Caco-2 (cell line): ENCODE measurements at regions not wholly inside any gene's neighbourhood (a gene's known extent, or its start where the extent isn't known, plus 50 kb on each side); places are given as distances from the start of the nearest gene placed in this dataset.

Experiments used
- BruUV-seq: library from RNA; stranded (reverse); fragments of 400-500 nt; replicated peaks from 2 replicates; lab custom pipeline; 2021; lab: Mats Ljungman, UMichigan
- CTCF ChIA-PET: fragments of 300-600 bp; sonication (Branson Sonifier 250); formaldehyde crosslinking; loops from one replicate; lab custom pipeline; 2022; ENCODE audit warnings: antibody characterized with exemption; lab: Charles Lee
- POLR2A ChIA-PET: fragments of 300-600 bp; sonication (Branson Sonifier 250); formaldehyde crosslinking; loops from one replicate; lab custom pipeline; 2022; ENCODE audit warnings: antibody characterized with exemption; lab: Charles Lee
- DNase-seq, 2 experiments: peaks; one replicate each; pipeline versions ENCODE4 v3.0.0 to v3.0.0-alpha.2; 2020 to 2022
- H3K27me3 ChIP-seq: replicated peaks from 2 replicates; pipeline ENCODE4 v1.6.0; 2011; ENCODE audit warnings: low read length; ENCODE audit not compliant: control insufficient read depth, insufficient read depth
- H3K36me3 ChIP-seq: 2 replicates; pipeline ENCODE4 v1.5.1; 2011; ENCODE audit warnings: low read length; ENCODE audit not compliant: control insufficient read depth, insufficient read depth
- H3K4me1 ChIP-seq: fragments of 250-450 bp; sonication (Bioruptor Pico); 2 replicates; pipeline ENCODE4 v1.5.1; 2020; ENCODE audit warnings: mild to moderate bottlenecking
- H3K4me3 ChIP-seq: 2 replicates; pipeline ENCODE4 v1.5.1; 2011; ENCODE audit warnings: low read depth, mild to moderate bottlenecking, control low read depth, low read length
- H3K9me3 ChIP-seq: fragments of 250-450 bp; sonication (Bioruptor Pico); 2 replicates; pipeline ENCODE4 v1.5.1; 2020; ENCODE audit warnings: mild to moderate bottlenecking, moderate library complexity
- H3K27ac Mint-ChIP-seq: one replicate; pipeline ENCODE4 v1.8.0; 2022; ENCODE audit warnings: mixed read lengths; ENCODE audit not compliant: unreplicated experiment
- H3K27me3 Mint-ChIP-seq: one replicate; pipeline ENCODE4 v1.8.0; 2022; ENCODE audit warnings: mixed read lengths; ENCODE audit not compliant: insufficient read depth, unreplicated experiment
- H3K36me3 Mint-ChIP-seq: one replicate; pipeline ENCODE4 v1.8.0; 2022; ENCODE audit warnings: mild to moderate bottlenecking, mixed read lengths; ENCODE audit not compliant: insufficient read depth, unreplicated experiment
- H3K4me1 Mint-ChIP-seq: one replicate; pipeline ENCODE4 v1.8.0; 2022; ENCODE audit warnings: low read depth, mixed read lengths; ENCODE audit not compliant: unreplicated experiment
- H3K4me3 Mint-ChIP-seq: one replicate; pipeline ENCODE4 v1.8.0; 2022; ENCODE audit warnings: mild to moderate bottlenecking, moderate library complexity, mixed read lengths; ENCODE audit not compliant: unreplicated experiment
- H3K9me3 Mint-ChIP-seq: one replicate; pipeline ENCODE4 v1.8.0; 2022; ENCODE audit warnings: mixed read lengths; ENCODE audit not compliant: unreplicated experiment
- intact Hi-C: fragments of 100-400 bp; cut with micrococcal nuclease; formaldehyde crosslinking; loops from one replicate; pipeline ENCODE4 v1.10.0; 2022; ENCODE audit not compliant: unreplicated experiment
- TF ChIP-seq, protein P1 (sequence below), 2 experiments: fragments of 200-600 bp in 1 of 2; IDR thresholded peaks; 1 replicate in 1 of 2; 2 replicates in 1 of 2; pipeline versions ENCODE4 v1.5.1 to v1.8.0; 2011 to 2022; ENCODE audit warnings: antibody characterized with exemption in 1 of 2, control low read depth in 1 of 2, inconsistent platforms in 1 of 2, low read depth in 1 of 2, low read length in 1 of 2, mild to moderate bottlenecking in 1 of 2, moderate library complexity in 1 of 2; ENCODE audit not compliant: insufficient read depth in 1 of 2, severe bottlenecking in 1 of 2, unreplicated experiment in 1 of 2

DNA sequence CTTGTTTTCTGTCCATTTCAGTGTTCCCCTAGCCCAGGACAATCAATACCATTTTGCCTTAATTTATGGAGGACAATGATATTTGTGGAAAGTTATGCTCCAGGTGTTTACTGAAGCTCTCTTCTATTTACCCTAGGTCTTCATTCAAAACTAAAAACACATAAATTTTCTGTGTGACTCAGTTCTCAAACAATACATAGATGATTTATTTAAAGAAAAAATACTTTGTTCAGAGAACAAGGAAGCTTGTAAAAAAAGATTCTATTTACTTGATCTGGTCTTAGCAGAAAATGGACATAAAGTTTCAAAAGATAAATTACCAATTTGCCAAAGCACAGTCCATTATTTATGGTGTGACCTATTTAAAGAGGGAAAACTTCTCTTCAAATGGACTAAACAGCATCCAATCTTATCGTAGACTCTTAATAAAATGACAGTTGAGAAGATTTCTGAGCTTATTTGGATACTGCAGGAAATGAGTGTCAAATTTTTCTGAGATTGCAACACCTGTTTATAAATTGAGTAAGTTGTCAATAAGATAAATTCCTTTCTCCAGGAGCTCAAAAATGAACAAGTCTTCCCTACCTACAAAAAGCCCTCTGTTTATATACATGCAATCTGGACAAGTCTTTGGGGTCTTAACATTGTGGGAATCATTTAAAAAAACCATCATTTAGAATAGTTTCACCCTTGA lies 627.2 kb downstream of the PSAT1 start:
- no peaks in the 10 kb centered on the region for H3K9me3 Mint-ChIP-seq
- no peak overlapping the region for H3K27ac Mint-ChIP-seq
- no peaks in the 10 kb centered on the region for H3K36me3 ChIP-seq
- BruUV-seq, result no TSS peak
- no peak for DNase-seq
- H3K4me1 Mint-ChIP-seq, result no peaks in the 10 kb centered on the region
- POLR2A ChIA-PET, result no interaction called here
- H3K27me3 Mint-ChIP-seq, result no peaks in the 10 kb centered on the region
- CTCF ChIA-PET, result no interaction called here
- H3K27me3 ChIP-seq, result no peaks in the 10 kb centered on the region
- H3K36me3 Mint-ChIP-seq, result no peaks in the 10 kb centered on the region
- H3K4me3 ChIP-seq, result no peak overlapping the region
- no peaks in the 10 kb centered on the region for H3K9me3 ChIP-seq
- no peak overlapping the region for H3K4me3 Mint-ChIP-seq
- intact Hi-C loops, result no loop called here
- TF ChIP-seq, protein P1, sequence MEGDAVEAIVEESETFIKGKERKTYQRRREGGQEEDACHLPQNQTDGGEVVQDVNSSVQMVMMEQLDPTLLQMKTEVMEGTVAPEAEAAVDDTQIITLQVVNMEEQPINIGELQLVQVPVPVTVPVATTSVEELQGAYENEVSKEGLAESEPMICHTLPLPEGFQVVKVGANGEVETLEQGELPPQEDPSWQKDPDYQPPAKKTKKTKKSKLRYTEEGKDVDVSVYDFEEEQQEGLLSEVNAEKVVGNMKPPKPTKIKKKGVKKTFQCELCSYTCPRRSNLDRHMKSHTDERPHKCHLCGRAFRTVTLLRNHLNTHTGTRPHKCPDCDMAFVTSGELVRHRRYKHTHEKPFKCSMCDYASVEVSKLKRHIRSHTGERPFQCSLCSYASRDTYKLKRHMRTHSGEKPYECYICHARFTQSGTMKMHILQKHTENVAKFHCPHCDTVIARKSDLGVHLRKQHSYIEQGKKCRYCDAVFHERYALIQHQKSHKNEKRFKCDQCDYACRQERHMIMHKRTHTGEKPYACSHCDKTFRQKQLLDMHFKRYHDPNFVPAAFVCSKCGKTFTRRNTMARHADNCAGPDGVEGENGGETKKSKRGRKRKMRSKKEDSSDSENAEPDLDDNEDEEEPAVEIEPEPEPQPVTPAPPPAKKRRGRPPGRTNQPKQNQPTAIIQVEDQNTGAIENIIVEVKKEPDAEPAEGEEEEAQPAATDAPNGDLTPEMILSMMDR (IDR thresholded peaks at IDR 0.05; ENCODE audit: insufficient read depth in 1 of 2, low read depth in 1 of 2, low read length in 1 of 2, severe bottlenecking in 1 of 2, unreplicated experiment in 1 of 2), result no peak
- no peaks in the 10 kb centered on the region for H3K4me1 ChIP-seq

DNA sequence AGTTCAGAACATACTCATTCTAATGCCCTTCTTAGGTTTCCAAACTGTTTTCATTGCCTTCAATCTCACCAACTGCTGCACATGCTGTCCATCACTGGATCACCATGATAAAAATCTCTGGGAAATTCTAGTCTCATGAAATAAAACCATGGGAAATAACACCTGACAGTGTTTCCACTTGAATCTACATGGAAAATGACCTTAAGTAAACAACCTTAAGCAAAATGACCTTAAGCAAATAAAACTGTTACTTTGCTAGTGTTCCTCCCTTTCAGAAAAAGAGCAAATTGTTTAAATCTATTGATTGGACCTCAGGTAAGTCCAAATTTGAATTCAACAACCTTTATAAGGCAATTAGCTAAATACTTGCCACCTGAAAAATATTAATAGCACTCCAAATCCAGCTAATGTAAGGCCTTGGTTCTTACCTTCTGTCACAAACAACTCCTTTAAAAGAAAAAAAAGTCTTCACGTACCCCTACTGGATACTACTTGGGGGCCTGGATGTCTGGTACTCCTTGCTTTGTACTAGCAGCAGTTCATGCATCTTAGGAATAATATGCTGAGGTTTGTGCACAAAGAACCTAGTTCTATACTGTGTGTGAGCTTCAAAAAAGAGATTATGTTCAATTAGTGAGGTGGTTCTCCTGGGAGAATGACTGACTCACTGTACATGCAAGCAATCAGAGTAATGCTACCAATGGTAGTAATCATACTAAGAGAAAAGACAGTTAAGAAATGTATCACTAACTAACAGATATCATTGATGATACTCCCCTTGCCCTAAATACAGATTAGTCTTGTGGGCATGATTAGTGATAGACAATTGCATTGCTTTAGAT lies 630.4 kb downstream of the PSAT1 start:
- TF ChIP-seq, protein P1 (IDR thresholded peaks at IDR 0.05; ENCODE audit: insufficient read depth in 1 of 2, low read depth in 1 of 2, low read length in 1 of 2, severe bottlenecking in 1 of 2, unreplicated experiment in 1 of 2), result no peak
- ChIA-PET POLR2A (no interaction called here), CTCF (no interaction called here)
- H3K27me3 ChIP-seq, result no peaks in the 10 kb centered on the region
- no peaks in the 10 kb centered on the region for H3K9me3 ChIP-seq
- no peak overlapping the region for H3K4me3 ChIP-seq
- no peaks in the 10 kb centered on the region for H3K36me3 Mint-ChIP-seq
- H3K27me3 Mint-ChIP-seq, result no peaks in the 10 kb centered on the region
- H3K4me1 Mint-ChIP-seq, result no peaks in the 10 kb centered on the region
- H3K4me1 ChIP-seq, result no peaks in the 10 kb centered on the region
- intact Hi-C loops, result no loop called here
- DNase-seq, result no peak
- H3K4me3 Mint-ChIP-seq, result no peak overlapping the region
- no peak overlapping the region for H3K27ac Mint-ChIP-seq
- no peaks in the 10 kb centered on the region for H3K36me3 ChIP-seq
- no peaks in the 10 kb centered on the region for H3K9me3 Mint-ChIP-seq
- no TSS peak for BruUV-seq

DNA sequence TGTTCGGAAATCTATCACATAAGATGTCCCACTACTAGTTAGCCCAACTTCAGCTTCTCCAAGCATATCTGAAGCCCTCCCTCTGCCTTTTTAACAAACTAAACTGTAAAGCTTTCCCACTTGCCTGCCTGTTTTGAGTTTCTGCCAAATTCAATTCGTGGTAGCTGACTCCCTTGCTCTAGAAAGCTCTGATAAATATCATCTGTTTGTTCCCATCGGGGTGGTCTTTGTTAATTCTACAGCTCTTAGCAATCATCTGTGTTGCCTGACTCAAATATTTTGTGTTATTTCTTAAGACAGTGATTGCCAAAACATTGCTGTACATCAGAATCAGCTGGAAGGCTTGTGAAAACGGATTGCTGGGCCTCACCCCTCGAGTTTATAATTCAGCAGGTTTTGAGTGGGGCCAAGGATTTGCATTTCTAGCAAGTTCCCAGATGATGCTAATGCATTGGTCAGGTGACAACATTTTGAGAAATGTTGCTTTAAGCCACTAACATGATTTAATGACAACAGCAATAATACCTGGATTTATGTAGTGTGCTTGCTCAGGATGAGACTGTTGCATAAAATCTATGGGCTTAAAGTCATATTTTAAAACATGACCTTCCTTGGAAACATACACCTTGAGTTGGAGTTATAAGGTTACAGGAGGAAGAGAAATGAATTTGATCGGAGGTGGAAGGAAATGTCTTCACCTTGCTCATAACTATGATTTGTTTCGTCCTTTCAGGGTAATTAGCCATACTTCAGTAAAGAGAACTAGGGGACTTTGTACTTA lies 631.9 kb downstream of the PSAT1 start:
- no TSS peak for BruUV-seq
- no peak overlapping the region for H3K4me3 ChIP-seq
- Mint-ChIP-seq H3K9me3 (no peaks in the 10 kb centered on the region), H3K27me3 (no peaks in the 10 kb centered on the region), H3K36me3 (no peaks in the 10 kb centered on the region), H3K4me1 (no peaks in the 10 kb centered on the region), H3K27ac (no peak overlapping the region), H3K4me3 (no peak overlapping the region)
- no peaks in the 10 kb centered on the region for H3K9me3 ChIP-seq
- no peaks in the 10 kb centered on the region for H3K27me3 ChIP-seq
- intact Hi-C loops, result no loop called here
- H3K4me1 ChIP-seq, result no peaks in the 10 kb centered on the region
- TF ChIP-seq, protein P1 (IDR thresholded peaks at IDR 0.05; ENCODE audit: insufficient read depth in 1 of 2, low read depth in 1 of 2, low read length in 1 of 2, severe bottlenecking in 1 of 2, unreplicated experiment in 1 of 2), result no peak
- ChIA-PET POLR2A (no interaction called here), CTCF (no interaction called here)
- DNase-seq, result no peak
- H3K36me3 ChIP-seq, result no peaks in the 10 kb centered on the region
